Neural progenitor cell (in vitro differentiated cells): ENCODE measurements at regions not wholly inside any gene's neighbourhood (a gene's known extent, or its start where the extent isn't known, plus 50 kb on each side); places are given as distances from the start of the nearest gene placed in this dataset.

Source experiments
- EZH2 ChIP-seq: fragments of 200-600 bp; sonication (generic); IDR thresholded peaks from 2 replicates; pipeline ENCODE4 v1.6.1; 2017; ENCODE audit warnings: antibody characterized with exemption, mild to moderate bottlenecking, moderate library complexity
- EZH2phosphoT487 ChIP-seq: fragments of 200-600 bp; sonication (generic); IDR thresholded peaks from 2 replicates; pipeline ENCODE4 v1.6.1; 2017; ENCODE audit warnings: antibody characterized with exemption
- TF ChIP-seq, protein P1 (sequence below): fragments of 200-600 bp; sonication (generic); IDR thresholded peaks from 2 replicates; pipeline ENCODE4 v1.5.1; 2017; ENCODE audit warnings: antibody characterized with exemption, mild to moderate bottlenecking

DNA sequence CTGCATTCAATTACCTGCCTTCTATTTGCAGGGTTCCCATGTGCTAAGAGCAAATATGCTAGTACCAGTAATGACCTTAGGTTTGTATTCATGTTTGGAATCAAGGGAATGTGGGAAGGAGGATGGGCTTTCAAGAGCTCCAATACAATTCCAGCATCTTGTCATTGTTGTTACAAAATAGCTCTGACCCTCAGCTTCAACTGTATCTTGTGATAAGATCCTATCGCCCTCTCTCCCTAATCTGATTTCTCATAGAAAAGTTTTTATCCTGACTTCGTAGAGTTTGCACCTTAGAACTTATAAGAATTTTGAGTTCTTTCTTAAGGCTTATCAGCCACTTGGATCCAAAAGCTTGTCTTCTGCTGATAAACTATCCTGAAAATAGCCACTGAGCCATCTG, 749.5 kb upstream of the ACVR2A start:
- no peak for TF ChIP-seq EZH2phosphoT487
- TF ChIP-seq EZH2, result no peak
- TF ChIP-seq, protein P1, sequence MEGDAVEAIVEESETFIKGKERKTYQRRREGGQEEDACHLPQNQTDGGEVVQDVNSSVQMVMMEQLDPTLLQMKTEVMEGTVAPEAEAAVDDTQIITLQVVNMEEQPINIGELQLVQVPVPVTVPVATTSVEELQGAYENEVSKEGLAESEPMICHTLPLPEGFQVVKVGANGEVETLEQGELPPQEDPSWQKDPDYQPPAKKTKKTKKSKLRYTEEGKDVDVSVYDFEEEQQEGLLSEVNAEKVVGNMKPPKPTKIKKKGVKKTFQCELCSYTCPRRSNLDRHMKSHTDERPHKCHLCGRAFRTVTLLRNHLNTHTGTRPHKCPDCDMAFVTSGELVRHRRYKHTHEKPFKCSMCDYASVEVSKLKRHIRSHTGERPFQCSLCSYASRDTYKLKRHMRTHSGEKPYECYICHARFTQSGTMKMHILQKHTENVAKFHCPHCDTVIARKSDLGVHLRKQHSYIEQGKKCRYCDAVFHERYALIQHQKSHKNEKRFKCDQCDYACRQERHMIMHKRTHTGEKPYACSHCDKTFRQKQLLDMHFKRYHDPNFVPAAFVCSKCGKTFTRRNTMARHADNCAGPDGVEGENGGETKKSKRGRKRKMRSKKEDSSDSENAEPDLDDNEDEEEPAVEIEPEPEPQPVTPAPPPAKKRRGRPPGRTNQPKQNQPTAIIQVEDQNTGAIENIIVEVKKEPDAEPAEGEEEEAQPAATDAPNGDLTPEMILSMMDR, result no peak
